Hepatocyte (in vitro differentiated cells): ENCODE measurements at regions not wholly inside any gene's neighbourhood (a gene's known extent, or its start where the extent isn't known, plus 50 kb on each side); places are given as distances from the start of the nearest gene placed in this dataset.

Source experiments
- CTCF ChIP-seq: fragments of 200-600 bp; sonication (generic); IDR thresholded peaks from 2 replicates; pipeline ENCODE4 v1.5.1; 2016; ENCODE audit warnings: antibody characterized with exemption, mild to moderate bottlenecking; ENCODE audit not compliant: poor library complexity
- EZH2 ChIP-seq: fragments of 200-600 bp; sonication (generic); IDR thresholded peaks from 2 replicates; pipeline ENCODE4 v1.6.1; 2016; ENCODE audit warnings: antibody characterized with exemption, mild to moderate bottlenecking, borderline replicate concordance
- EZH2phosphoT487 ChIP-seq: fragments of 200-600 bp; sonication (generic); IDR thresholded peaks from one replicate; pipeline ENCODE4 v1.6.1; 2018; ENCODE audit warnings: antibody characterized with exemption, mild to moderate bottlenecking, low read depth, moderate library complexity; ENCODE audit not compliant: unreplicated experiment, severe bottlenecking

- TF ChIP-seq CTCF: no peak
- no peak for TF ChIP-seq EZH2
- no peak for TF ChIP-seq EZH2phosphoT487
Measured at GRCh38 chr5:2684606-2685005, 66.9 kb downstream of the IRX2 start.
